Chondrocyte (in vitro differentiated cells): ENCODE measurements at regions not wholly inside any gene's neighbourhood (a gene's known extent, or its start where the extent isn't known, plus 50 kb on each side); places are given as distances from the start of the nearest gene placed in this dataset.

Experiments used
- DNase-seq: peaks from one replicate; pipeline ENCODE4 v3.0.0; 2021; ENCODE audit warnings: mixed read lengths, low spot score
- H3K27ac Mint-ChIP-seq: one replicate; pipeline ENCODE4 v1.8.0; 2021; ENCODE audit warnings: mild to moderate bottlenecking, moderate library complexity, mixed read lengths; ENCODE audit not compliant: unreplicated experiment
- H3K27me3 Mint-ChIP-seq: 2 replicates; pipeline ENCODE4 v1.8.0; 2021; ENCODE audit warnings: low read depth, mixed read lengths
- H3K36me3 Mint-ChIP-seq: 2 replicates; pipeline ENCODE4 v1.8.0; 2021; ENCODE audit warnings: low read depth, mixed read lengths
- H3K4me1 Mint-ChIP-seq: 2 replicates; pipeline ENCODE4 v1.8.0; 2021; ENCODE audit warnings: low read depth, mild to moderate bottlenecking, mixed read lengths
- H3K4me3 Mint-ChIP-seq: one replicate; pipeline ENCODE4 v1.8.0; 2021; ENCODE audit warnings: mild to moderate bottlenecking, moderate library complexity, mixed read lengths; ENCODE audit not compliant: unreplicated experiment
- H3K9me3 Mint-ChIP-seq: 2 replicates; pipeline ENCODE4 v1.8.0; 2021; ENCODE audit warnings: low read depth, mixed read lengths
- TF ChIP-seq, protein P1 (sequence below): fragments of 200-600 bp; sonication (generic); IDR thresholded peaks from 2 replicates; pipeline ENCODE4 v1.5.0; 2021; ENCODE audit warnings: antibody characterized with exemption, mild to moderate bottlenecking, moderate library complexity

DNA sequence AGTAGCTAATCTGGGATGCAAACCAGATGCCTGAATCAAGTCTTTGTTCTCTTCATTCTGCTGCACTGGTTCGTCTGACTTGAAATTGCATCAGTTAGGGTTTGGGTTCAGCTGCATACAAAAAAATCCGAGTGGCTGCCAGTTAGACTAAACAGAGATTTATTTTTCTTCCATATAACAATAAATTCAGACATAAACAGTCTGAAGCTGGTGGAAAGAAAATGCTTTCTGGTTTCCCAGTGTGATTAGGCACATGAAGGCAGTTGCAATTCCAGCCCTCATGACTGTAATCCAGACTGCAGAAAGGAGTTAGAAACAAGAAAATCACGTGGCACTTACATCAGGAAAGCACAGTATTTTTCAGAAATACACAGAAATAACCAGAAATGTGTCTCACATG lies 930.7 kb downstream of the MCTP2 start:
- Mint-ChIP-seq H3K36me3 (peaks cover 3% of the 10 kb centered on the region), H3K4me3 (no peak overlapping the region), H3K27me3 (no peaks in the 10 kb centered on the region), H3K9me3 (peaks cover 15% of the 10 kb centered on the region), H3K27ac (peak overlapping the region; percentile 89), H3K4me1 (peaks cover 45% of the 10 kb centered on the region)
- TF ChIP-seq, protein P1, sequence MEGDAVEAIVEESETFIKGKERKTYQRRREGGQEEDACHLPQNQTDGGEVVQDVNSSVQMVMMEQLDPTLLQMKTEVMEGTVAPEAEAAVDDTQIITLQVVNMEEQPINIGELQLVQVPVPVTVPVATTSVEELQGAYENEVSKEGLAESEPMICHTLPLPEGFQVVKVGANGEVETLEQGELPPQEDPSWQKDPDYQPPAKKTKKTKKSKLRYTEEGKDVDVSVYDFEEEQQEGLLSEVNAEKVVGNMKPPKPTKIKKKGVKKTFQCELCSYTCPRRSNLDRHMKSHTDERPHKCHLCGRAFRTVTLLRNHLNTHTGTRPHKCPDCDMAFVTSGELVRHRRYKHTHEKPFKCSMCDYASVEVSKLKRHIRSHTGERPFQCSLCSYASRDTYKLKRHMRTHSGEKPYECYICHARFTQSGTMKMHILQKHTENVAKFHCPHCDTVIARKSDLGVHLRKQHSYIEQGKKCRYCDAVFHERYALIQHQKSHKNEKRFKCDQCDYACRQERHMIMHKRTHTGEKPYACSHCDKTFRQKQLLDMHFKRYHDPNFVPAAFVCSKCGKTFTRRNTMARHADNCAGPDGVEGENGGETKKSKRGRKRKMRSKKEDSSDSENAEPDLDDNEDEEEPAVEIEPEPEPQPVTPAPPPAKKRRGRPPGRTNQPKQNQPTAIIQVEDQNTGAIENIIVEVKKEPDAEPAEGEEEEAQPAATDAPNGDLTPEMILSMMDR = no peak
- DNase-seq = no peak

DNA sequence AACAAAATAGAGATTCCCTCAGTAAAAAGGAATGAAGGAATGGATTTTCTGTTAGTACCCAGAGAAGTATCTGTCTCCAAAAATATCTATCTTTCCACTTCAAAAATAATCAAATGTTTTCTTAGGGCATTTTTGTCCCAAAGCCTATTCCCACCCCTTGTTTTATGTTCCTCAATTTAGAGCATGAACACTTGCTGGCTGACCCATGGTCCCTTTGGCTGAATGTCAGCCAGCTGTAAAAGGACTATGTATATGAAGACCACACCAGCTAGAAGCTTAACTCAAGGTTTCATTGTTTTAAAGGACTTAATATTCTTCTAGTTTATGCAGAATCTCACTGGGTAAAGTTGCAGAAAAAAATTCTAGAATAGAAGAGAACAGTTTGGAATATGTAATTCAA lies 931.2 kb downstream of the MCTP2 start:
- H3K27me3 Mint-ChIP-seq = no peaks in the 10 kb centered on the region
- no peak overlapping the region for H3K4me3 Mint-ChIP-seq
- H3K36me3 Mint-ChIP-seq = peaks cover 3% of the 10 kb centered on the region
- TF ChIP-seq, protein P1 = no peak
- H3K27ac Mint-ChIP-seq = peak overlapping the region; percentile 89
- H3K4me1 Mint-ChIP-seq = peaks cover 45% of the 10 kb centered on the region
- DNase-seq = no peak
- H3K9me3 Mint-ChIP-seq = peaks cover 16% of the 10 kb centered on the region

DNA sequence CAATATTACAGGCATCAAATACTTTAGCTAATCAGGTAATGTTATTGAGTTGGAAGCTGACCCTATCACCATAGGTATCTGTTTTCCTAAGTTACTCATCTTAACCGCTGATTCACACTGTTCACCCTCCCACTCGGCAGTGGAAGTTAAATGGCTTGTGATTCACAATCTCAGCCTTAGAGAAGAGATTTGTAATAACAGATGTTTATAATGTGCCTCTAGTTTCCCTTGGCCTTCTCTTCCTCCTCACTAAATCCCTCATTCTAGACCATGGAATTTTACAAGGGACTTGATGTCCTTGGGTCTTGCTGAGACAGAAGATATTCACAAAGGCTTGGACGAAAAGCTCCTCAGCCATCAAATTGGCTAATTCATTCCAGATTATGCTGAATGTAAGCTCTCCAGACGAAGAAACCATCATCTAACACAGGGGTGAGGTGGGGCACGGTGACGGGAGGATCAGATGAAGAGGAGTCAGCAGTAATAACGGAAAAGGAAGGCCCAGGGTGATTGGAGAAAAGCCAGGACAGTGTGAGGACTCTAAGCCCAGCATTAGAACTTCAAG lies 931.7 kb downstream of the MCTP2 start:
- H3K4me1 Mint-ChIP-seq = peaks cover 45% of the 10 kb centered on the region
- DNase-seq = no peak
- H3K4me3 Mint-ChIP-seq = peak overlapping the region; percentile 10
- no peaks in the 10 kb centered on the region for H3K27me3 Mint-ChIP-seq
- H3K9me3 Mint-ChIP-seq = peaks cover 13% of the 10 kb centered on the region
- TF ChIP-seq, protein P1 = no peak
- H3K27ac Mint-ChIP-seq = peak overlapping the region; percentile 89
- peaks cover 3% of the 10 kb centered on the region for H3K36me3 Mint-ChIP-seq

DNA sequence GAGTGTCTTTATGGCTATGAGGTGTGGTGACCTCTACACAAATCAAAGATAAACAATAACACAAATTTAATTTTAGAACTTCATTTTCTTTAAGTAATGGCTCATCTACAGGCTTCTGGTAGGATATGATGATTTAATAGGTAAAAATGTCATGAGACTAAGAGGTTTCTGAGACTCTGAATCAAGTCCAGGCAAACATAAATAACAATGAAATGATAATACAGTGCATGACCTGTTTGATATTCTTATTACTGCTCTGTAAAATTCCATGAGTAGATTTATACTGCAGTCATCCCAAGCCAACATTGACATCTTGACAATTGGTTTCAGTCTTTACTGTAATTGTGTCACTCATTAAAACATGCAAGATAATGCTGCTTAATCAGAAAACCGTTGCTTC lies 936.8 kb downstream of the MCTP2 start:
- Mint-ChIP-seq H3K9me3 (peaks cover 7% of the 10 kb centered on the region), H3K36me3 (peaks cover 3% of the 10 kb centered on the region), H3K4me1 (peaks cover 14% of the 10 kb centered on the region), H3K27ac (no peak overlapping the region), H3K27me3 (no peaks in the 10 kb centered on the region), H3K4me3 (no peak overlapping the region)
- no peak for DNase-seq
- TF ChIP-seq, protein P1 = no peak

DNA sequence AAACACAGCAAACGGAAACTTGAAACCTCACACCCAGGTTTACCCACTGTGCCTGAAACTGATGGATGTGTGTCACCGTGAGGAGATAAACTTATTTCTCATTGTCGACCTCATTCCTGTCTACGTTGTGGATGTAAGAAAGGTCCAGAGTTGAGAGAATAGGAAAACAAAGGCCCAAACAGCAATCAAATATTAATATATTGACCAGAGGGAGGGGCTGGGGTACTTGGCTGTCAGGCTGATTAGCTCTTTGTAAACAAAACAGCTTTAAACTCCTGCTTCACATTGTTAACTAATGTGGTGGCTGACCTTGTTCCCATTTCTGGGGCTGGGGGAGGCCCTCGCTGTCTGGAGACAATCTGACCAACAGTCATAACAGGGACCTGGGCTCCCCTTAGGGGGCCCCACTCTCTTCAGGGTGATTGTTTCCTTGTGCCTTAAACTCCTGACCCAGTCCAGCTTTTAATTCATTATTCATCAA lies 937.6 kb downstream of the MCTP2 start:
- Mint-ChIP-seq H3K27me3 (no peaks in the 10 kb centered on the region), H3K4me1 (peaks cover 9% of the 10 kb centered on the region), H3K36me3 (peaks cover 3% of the 10 kb centered on the region), H3K27ac (no peak overlapping the region), H3K9me3 (peaks cover 7% of the 10 kb centered on the region), H3K4me3 (no peak overlapping the region)
- DNase-seq = no peak
- TF ChIP-seq, protein P1 = no peak
